ENCODE measurements at regions not wholly inside any gene's neighbourhood (a gene's known extent, or its start where the extent isn't known, plus 50 kb on each side); places are given as distances from the start of the nearest gene placed in this dataset.

- DNase-seq: no peak
Measured at GRCh38 chr7:54701982-54702381, 57.0 kb downstream of the SEC61G start.

GRCh38 chr7:54699715-54700114 lies 59.3 kb downstream of the SEC61G start:
- DNase-seq: no peak

- no peak for DNase-seq
Measured at GRCh38 chr7:54697659-54698186, 61.3 kb downstream of the SEC61G start.

GRCh38 chr7:54690892-54691291 lies 68.1 kb downstream of the SEC61G start:
- no peak for DNase-seq

- DNase-seq: no peak
Measured at GRCh38 chr7:54690050-54690443, 69.0 kb downstream of the SEC61G start.

GRCh38 chr7:54689394-54690049 lies 69.5 kb downstream of the SEC61G start:
- DNase-seq: no peak

- DNase-seq: no peak
Measured at GRCh38 chr7:54687462-54688212, 71.4 kb downstream of the SEC61G start.

GRCh38 chr7:54680377-54681005 lies 78.5 kb downstream of the SEC61G start:
- DNase-seq: no peak

GRCh38 chr7:54679490-54679817 lies 79.6 kb downstream of the SEC61G start:
- no peak for DNase-seq

GRCh38 chr7:54678763-54679489 lies 80.1 kb downstream of the SEC61G start:
- no peak for DNase-seq

- DNase-seq: no peak
Measured at GRCh38 chr7:54674891-54675290, 84.1 kb downstream of the SEC61G start.

- no peak for DNase-seq
Measured at GRCh38 chr7:54672519-54672918, 86.5 kb downstream of the SEC61G start.

GRCh38 chr7:54664235-54665228 lies 94.5 kb downstream of the SEC61G start:
- DNase-seq: peak; percentile 63

GRCh38 chr7:54663603-54664234 lies 95.3 kb downstream of the SEC61G start:
- DNase-seq: no peak

GRCh38 chr7:54663186-54663585 lies 95.8 kb downstream of the SEC61G start:
- DNase-seq: no peak

- DNase-seq: no peak
Measured at GRCh38 chr7:54662701-54663100, 96.3 kb downstream of the SEC61G start.

- no peak for DNase-seq
Measured at GRCh38 chr7:54653905-54654304, 105.1 kb downstream of the SEC61G start.

GRCh38 chr7:54643064-54643463 lies 100.9 kb downstream of the VSTM2A start:
- DNase-seq: no peak

- DNase-seq: no peak
Measured at GRCh38 chr7:54637712-54638396, 95.7 kb downstream of the VSTM2A start.

GRCh38 chr7:54632696-54633095 lies 90.5 kb downstream of the VSTM2A start:
- DNase-seq: no peak

- DNase-seq: no peak
Measured at GRCh38 chr7:54629771-54630170, 87.6 kb downstream of the VSTM2A start.
